Brain microvascular endothelial cell (primary cell): ENCODE measurements at regions not wholly inside any gene's neighbourhood (a gene's known extent, or its start where the extent isn't known, plus 50 kb on each side); places are given as distances from the start of the nearest gene placed in this dataset.

Experiments
- DNase-seq: peaks from one replicate; pipeline ENCODE4 v3.0.0-alpha.2; 2020
- H3K27ac ChIP-seq: fragments of 250-450 bp; sonication (Bioruptor Pico); 2 replicates; pipeline ENCODE4 v1.5.1; 2020; ENCODE audit warnings: mild to moderate bottlenecking, moderate library complexity
- H3K27me3 ChIP-seq: fragments of 250-450 bp; sonication (Bioruptor Pico); replicated peaks from 2 replicates; pipeline ENCODE4 v1.5.1; 2020; ENCODE audit warnings: mild to moderate bottlenecking
- H3K36me3 ChIP-seq: fragments of 250-450 bp; sonication (Bioruptor Pico); replicated peaks from 2 replicates; pipeline ENCODE4 v1.5.1; 2020; ENCODE audit warnings: mild to moderate bottlenecking
- H3K4me3 ChIP-seq: 2 replicates; pipeline ENCODE4 v1.5.1; 2011; ENCODE audit warnings: low read depth, mild to moderate bottlenecking, control low read depth, low read length, moderate library complexity
- in situ Hi-C: cut with HindIII; loops from 2 replicates; pipeline ENCODE4 v1.10.0; 2017; ENCODE audit warnings: low sequenced_read_pairs, low pct_ligation_motif_present
- TF ChIP-seq, protein P1 (sequence below): IDR thresholded peaks from 2 replicates; pipeline ENCODE4 v1.5.1; 2011; ENCODE audit warnings: low read depth, mild to moderate bottlenecking, moderate library complexity, low read length, control low read depth, inconsistent platforms; ENCODE audit errors: missing control alignments

DNA sequence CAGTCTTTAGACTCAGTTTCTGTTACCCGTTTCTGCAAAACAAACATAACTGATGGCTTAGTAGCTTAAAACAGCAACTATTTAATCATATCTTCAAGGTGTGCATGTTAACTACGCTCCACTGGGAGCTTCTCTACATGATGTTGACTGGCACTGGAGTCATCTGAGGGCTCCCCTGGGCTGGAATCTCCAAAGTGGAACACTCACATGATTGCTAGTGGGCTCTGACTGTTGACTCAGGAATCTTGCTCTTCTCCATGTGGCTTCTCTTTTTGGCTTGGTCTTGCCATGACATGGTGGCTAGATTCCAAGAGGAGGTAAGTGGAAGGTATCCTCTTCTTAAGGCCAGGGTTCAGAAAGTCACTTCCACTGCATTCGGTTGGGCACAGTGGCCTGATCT, 160.8 kb downstream of the PMAIP1 start:
- Histone ChIP-seq H3K27ac (no peak overlapping the region), H3K27me3 (no peaks in the 10 kb centered on the region), H3K4me3 (no peak overlapping the region), H3K36me3 (no peaks in the 10 kb centered on the region)
- DNase-seq: no peak
- in situ Hi-C loops: no loop called here
- TF ChIP-seq, protein P1, sequence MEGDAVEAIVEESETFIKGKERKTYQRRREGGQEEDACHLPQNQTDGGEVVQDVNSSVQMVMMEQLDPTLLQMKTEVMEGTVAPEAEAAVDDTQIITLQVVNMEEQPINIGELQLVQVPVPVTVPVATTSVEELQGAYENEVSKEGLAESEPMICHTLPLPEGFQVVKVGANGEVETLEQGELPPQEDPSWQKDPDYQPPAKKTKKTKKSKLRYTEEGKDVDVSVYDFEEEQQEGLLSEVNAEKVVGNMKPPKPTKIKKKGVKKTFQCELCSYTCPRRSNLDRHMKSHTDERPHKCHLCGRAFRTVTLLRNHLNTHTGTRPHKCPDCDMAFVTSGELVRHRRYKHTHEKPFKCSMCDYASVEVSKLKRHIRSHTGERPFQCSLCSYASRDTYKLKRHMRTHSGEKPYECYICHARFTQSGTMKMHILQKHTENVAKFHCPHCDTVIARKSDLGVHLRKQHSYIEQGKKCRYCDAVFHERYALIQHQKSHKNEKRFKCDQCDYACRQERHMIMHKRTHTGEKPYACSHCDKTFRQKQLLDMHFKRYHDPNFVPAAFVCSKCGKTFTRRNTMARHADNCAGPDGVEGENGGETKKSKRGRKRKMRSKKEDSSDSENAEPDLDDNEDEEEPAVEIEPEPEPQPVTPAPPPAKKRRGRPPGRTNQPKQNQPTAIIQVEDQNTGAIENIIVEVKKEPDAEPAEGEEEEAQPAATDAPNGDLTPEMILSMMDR: no peak

DNA sequence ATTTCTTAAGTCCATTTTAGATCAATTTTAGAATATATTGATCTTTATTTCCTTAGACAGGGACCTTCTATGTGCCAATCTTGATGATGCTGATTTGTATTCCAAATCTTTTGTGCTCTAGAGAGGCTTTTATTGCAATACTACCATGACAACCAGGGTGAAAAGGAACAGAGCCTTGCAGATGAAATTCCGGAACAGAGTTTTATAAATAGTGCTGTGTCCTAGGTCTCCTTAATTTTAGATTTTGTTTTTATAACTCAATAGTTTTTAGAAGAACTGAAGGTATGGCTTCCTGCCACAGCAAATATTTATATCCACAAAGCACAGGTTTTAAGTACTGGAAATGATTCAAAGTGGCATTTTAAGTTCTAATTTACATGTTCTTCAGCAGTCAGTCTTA, 160.2 kb downstream of the PMAIP1 start:
- TF ChIP-seq, protein P1: no peak
- in situ Hi-C loops: no loop called here
- H3K27me3 ChIP-seq: no peaks in the 10 kb centered on the region
- no peak overlapping the region for H3K4me3 ChIP-seq
- H3K36me3 ChIP-seq: no peaks in the 10 kb centered on the region
- DNase-seq: no peak
- H3K27ac ChIP-seq: no peak overlapping the region

DNA sequence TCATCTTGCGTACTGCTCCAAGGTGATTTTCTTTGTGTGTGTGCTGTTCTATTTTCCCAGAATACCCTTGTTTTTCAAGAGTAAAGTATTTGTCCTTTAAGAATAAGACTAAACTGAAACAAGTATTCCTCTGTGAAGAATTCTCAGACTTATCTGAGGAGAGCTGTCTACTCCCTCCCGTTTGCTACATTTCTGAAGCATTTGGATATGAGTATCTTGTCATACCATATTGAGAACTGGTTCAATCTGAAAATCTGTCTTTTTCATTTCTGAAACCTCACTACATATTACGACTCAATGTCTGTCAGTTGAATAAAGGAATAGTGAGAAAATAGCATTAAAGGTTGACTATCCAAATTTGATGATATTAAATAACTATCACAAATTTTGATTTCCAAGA, 159.4 kb downstream of the PMAIP1 start:
- no peak overlapping the region for H3K27ac ChIP-seq
- no peaks in the 10 kb centered on the region for H3K27me3 ChIP-seq
- H3K4me3 ChIP-seq: no peak overlapping the region
- no peaks in the 10 kb centered on the region for H3K36me3 ChIP-seq
- in situ Hi-C loops: no loop called here
- TF ChIP-seq, protein P1: no peak
- no peak for DNase-seq

DNA sequence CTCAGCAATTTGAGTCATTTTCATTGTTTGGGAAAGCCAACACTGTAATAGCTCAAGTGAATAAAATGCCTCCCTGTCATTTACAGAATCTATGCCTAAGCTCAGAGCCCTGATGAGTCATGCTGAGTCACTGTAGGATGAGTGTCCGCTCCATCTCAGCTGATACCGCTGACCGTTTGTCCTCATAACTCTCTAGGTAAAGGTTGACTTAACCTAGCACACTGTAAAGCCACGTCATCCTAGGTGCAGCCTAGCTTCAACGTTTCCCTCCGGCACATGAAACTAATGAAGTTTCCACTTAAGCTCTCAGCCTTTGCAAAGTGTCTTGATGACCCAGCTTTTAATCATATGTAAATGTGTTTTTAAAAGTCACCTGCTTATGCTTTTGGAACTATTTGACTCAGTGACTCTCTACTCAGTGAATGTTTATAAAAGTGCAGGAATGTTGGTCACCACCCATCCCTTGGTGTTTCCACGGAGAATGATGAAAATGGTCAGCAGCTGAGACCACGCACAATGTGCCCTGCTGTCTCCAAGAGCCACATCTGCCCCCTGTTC, 154.0 kb downstream of the PMAIP1 start:
- Histone ChIP-seq H3K36me3 (no peaks in the 10 kb centered on the region), H3K27me3 (no peaks in the 10 kb centered on the region), H3K27ac (peak overlapping the region; percentile 3), H3K4me3 (no peak overlapping the region)
- in situ Hi-C loops: no loop called here
- peak; percentile 96 for DNase-seq
- TF ChIP-seq, protein P1: no peak

DNA sequence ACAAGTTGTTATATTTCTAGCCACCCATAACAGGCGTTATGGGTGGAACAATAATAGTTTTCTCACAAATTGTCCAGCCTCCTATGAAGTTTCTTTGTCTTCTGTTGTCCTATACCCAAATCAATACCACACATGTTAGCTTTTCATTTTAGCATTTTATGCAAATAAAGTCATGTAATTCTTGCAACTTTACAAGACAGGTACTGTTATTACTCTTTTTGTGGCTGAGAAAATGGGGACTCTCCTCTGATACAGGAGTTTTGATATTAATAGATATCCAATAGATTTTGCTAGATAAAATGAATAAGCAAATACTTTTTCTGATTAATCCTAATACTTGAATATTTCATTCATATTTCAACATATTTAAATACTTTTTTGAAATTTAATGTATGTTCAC, 151.0 kb downstream of the PMAIP1 start:
- no peaks in the 10 kb centered on the region for H3K27me3 ChIP-seq
- in situ Hi-C loops: no loop called here
- no peak for DNase-seq
- TF ChIP-seq, protein P1: no peak
- no peaks in the 10 kb centered on the region for H3K36me3 ChIP-seq
- H3K4me3 ChIP-seq: no peak overlapping the region
- H3K27ac ChIP-seq: no peak overlapping the region

DNA sequence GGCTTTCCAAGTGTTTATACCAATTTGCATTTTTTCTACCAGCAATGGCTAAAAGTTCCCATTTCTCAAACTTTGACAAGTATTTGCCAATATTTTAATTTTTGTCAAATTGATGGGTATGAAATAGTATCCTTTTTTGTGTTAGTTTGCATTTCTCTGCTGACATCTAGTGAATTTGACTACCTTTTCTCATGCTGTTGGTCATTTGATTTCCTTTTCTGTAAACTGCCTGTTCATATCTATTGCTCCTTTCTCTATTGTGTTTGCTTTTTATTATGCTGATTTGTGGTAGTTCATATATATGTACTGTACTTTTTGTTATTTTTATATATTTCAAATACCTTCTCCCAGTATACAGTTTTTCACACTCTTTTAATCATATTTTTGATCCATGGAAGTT, 149.4 kb downstream of the PMAIP1 start:
- Histone ChIP-seq H3K36me3 (no peaks in the 10 kb centered on the region), H3K27me3 (no peaks in the 10 kb centered on the region), H3K4me3 (no peak overlapping the region), H3K27ac (no peak overlapping the region)
- in situ Hi-C loops: no loop called here
- no peak for DNase-seq
- TF ChIP-seq, protein P1: no peak
